Hepatocyte (in vitro differentiated cells): ENCODE measurements at regions not wholly inside any gene's neighbourhood (a gene's known extent, or its start where the extent isn't known, plus 50 kb on each side); places are given as distances from the start of the nearest gene placed in this dataset.

Experiments
- CTCF ChIP-seq: fragments of 200-600 bp; sonication (generic); IDR thresholded peaks from 2 replicates; pipeline ENCODE4 v1.5.1; 2016; ENCODE audit warnings: antibody characterized with exemption, mild to moderate bottlenecking; ENCODE audit not compliant: poor library complexity
- EZH2 ChIP-seq: fragments of 200-600 bp; sonication (generic); IDR thresholded peaks from 2 replicates; pipeline ENCODE4 v1.6.1; 2016; ENCODE audit warnings: antibody characterized with exemption, mild to moderate bottlenecking, borderline replicate concordance
- EZH2phosphoT487 ChIP-seq: fragments of 200-600 bp; sonication (generic); IDR thresholded peaks from one replicate; pipeline ENCODE4 v1.6.1; 2018; ENCODE audit warnings: antibody characterized with exemption, mild to moderate bottlenecking, low read depth, moderate library complexity; ENCODE audit not compliant: unreplicated experiment, severe bottlenecking

- no peak for TF ChIP-seq CTCF
- TF ChIP-seq EZH2phosphoT487, result no peak
- TF ChIP-seq EZH2, result no peak
These were observed 373.0 kb downstream of the CDH2 start for GRCh38 chr18:27803957-27804356.
